HEK293 (cell line): ENCODE measurements at regions not wholly inside any gene's neighbourhood (a gene's known extent, or its start where the extent isn't known, plus 50 kb on each side); places are given as distances from the start of the nearest gene placed in this dataset.

ENCODE experiments used
- CTCF ChIP-seq: fragments of 450-650 bp; formaldehyde crosslinking; IDR thresholded peaks from 2 replicates; pipeline ENCODE4 v1.5.1; 2016; ENCODE audit warnings: missing biosample characterization, missing genetic modification characterization
- KLF17 ChIP-seq: fragments of 450-650 bp; formaldehyde crosslinking; IDR thresholded peaks from 2 replicates; pipeline ENCODE4 v1.5.1; 2016; ENCODE audit warnings: missing biosample characterization, missing genetic modification characterization
- PBX3 ChIP-seq: sonication (generic); formaldehyde crosslinking; IDR thresholded peaks from 2 replicates; pipeline ENCODE4 v1.8.1; 2022; ENCODE audit warnings: mild to moderate bottlenecking, moderate library complexity, missing genetic modification reagents
- TCF7L2 ChIP-seq: IDR thresholded peaks from 2 replicates; pipeline ENCODE4 v1.6.1; 2011; ENCODE audit warnings: low read depth, mild to moderate bottlenecking, inconsistent platforms, low read length, moderate library complexity, borderline replicate concordance
- ZBTB1 ChIP-seq: fragments of 450-650 bp; formaldehyde crosslinking; IDR thresholded peaks from 2 replicates; pipeline ENCODE4 v1.5.1; 2016; ENCODE audit warnings: missing biosample characterization, missing genetic modification characterization
- ZNF157 ChIP-seq: fragments of 450-650 bp; formaldehyde crosslinking; IDR thresholded peaks from 2 replicates; pipeline ENCODE4 v1.5.1; 2016; ENCODE audit warnings: missing biosample characterization, missing genetic modification characterization
- ZNF274 ChIP-seq, 2 experiments: fragments of 200-500 bp in 1 of 2; fragments of 450-650 bp in 1 of 2; sonication (Bioruptor generic) in 1 of 2; formaldehyde crosslinking in 1 of 2; IDR thresholded peaks; 2 replicates each; pipeline versions ENCODE4 v1.5.1 to v1.6.1; 2014 to 2016; ENCODE audit warnings: borderline replicate concordance in 1 of 2, inconsistent platforms in 1 of 2, low read length in 1 of 2, missing biosample characterization in 1 of 2, missing genetic modification characterization in 1 of 2
- ZNF350 ChIP-seq: fragments of 450-650 bp; formaldehyde crosslinking; IDR thresholded peaks from 2 replicates; pipeline ENCODE4 v1.5.0; 2017; ENCODE audit warnings: missing biosample characterization, mild to moderate bottlenecking, missing genetic modification characterization
- ZNF518A ChIP-seq: fragments of 450-650 bp; formaldehyde crosslinking; conservative IDR thresholded peaks from 2 replicates; pipeline ENCODE4 v1.5.1; 2016; ENCODE audit warnings: low read depth, missing biosample characterization, missing genetic modification characterization
- ZNF654 ChIP-seq: fragments of 450-650 bp; formaldehyde crosslinking; IDR thresholded peaks from 2 replicates; pipeline ENCODE4 v1.5.1; 2016; ENCODE audit warnings: low read depth, missing biosample characterization, missing genetic modification characterization
- ZSCAN5A ChIP-seq: fragments of 450-650 bp; formaldehyde crosslinking; IDR thresholded peaks from 2 replicates; pipeline ENCODE4 v1.5.1; 2016; ENCODE audit warnings: missing biosample characterization, missing genetic modification characterization

- TF ChIP-seq PBX3 (CRISPR knock-in tag) (no peak), ZNF350 (tag by site-specific recombination) (no peak), TCF7L2 (no peak), ZNF654 (tag by site-specific recombination) (no peak), ZNF157 (tag by site-specific recombination) (no peak), ZBTB1 (tag by site-specific recombination) (no peak), CTCF (tag by site-specific recombination) (no peak), ZNF274 (IDR thresholded peaks at IDR 0.05; ENCODE audit: low read length) (no peak), ZNF274 (tag by site-specific recombination; IDR thresholded peaks at IDR 0.05; ENCODE audit: borderline replicate concordance) (no peak), ZNF518A (tag by site-specific recombination) (no peak), ZSCAN5A (tag by site-specific recombination) (no peak), KLF17 (tag by site-specific recombination) (no peak)
Measured at GRCh38 chr12:131425112-131426075, 285.5 kb upstream of the SFSWAP start.
